Heart left ventricle (tissue), 13 donors: ENCODE measurements at regions not wholly inside any gene's neighbourhood (a gene's known extent, or its start where the extent isn't known, plus 50 kb on each side); places are given as distances from the start of the nearest gene placed in this dataset.

Experiments used
- CTCF ChIP-seq, 12 donors: fragments of 200-600 bp; sonication (generic) in 4 of 12; IDR thresholded peaks; one replicate each; pipeline versions ENCODE4 v1.5.0 to v1.8.0; 2018 to 2022; ENCODE audit warnings: antibody characterized with exemption in 12 of 12, mild to moderate bottlenecking in 5 of 12
- POLR2A ChIP-seq, 2 donors: fragments of 450-650 bp; IDR thresholded peaks; one replicate each; pipeline ENCODE4 v1.6.1; 2017; ENCODE audit warnings: antibody characterized with exemption in 2 of 2, mild to moderate bottlenecking in 2 of 2, moderate library complexity in 2 of 2
- donor health status: ischemic (EF 13 %, LVEDD 7.1; RV severe dilation, severe dysfunction).
- donor health status: DM: no; HTN: yes; CAD: no.
- donor health status: DM: no; HTN: no; CAD: no.
- donor health status: ischemic (EF 25% LVEDD 6.9; RV normal size, moderate dysfunction).
- donor health status: ischemic (EF 25% LVEDD 5.7; RV mildly dilated, moderate dysfunction).
- donor health status: ischemic (EF 35%, LVEDD 5.7; RV mildly dilated, moderate dysfunction).
- donor health status: nonischemic (EF 11% LVEDD 7.7; RV severe dilation, severe dysfunction).
- donor health status: DM: yes; HTN: yes; CAD: no.
- donor health status: PGD.
- donor health status: ischemic (EF 29% LVEDD 5.4; RV normal size, mild dysfunction).
- donor health status: nonischemic (EF 23%, LVEDD 6.1; RV moderate dilation, normal function).

GRCh38 chrX:127570276-127570675, 481.9 kb downstream of the ACTRT1 start:
- no peak for TF ChIP-seq POLR2A (IDR thresholded peaks at IDR 0.05)
- no peak for TF ChIP-seq CTCF (IDR thresholded peaks at IDR 0.05)
